Thymus (tissue), 11 donors: ENCODE measurements at regions not wholly inside any gene's neighbourhood (a gene's known extent, or its start where the extent isn't known, plus 50 kb on each side); places are given as distances from the start of the nearest gene placed in this dataset.

Experiments
- DNase-seq, 9 donors: peaks; one replicate each; pipeline ENCODE4 v3.0.0-alpha.2; 2013; ENCODE audit warnings: low spot score in 9 of 9, low read depth in 6 of 9, missing footprints in 1 of 9
- H3K27ac ChIP-seq, 2 donors: one replicate each; pipeline ENCODE4 v1.5.1; 2013; ENCODE audit warnings: control low read depth in 1 of 2, low read depth in 1 of 2, low read length in 1 of 2, mild to moderate bottlenecking in 1 of 2, moderate library complexity in 1 of 2
- H3K27me3 ChIP-seq, 2 donors: one replicate each; pipeline ENCODE4 v1.5.1; 2013; ENCODE audit warnings: low read length in 1 of 2; ENCODE audit not compliant: control insufficient read depth in 2 of 2, insufficient read depth in 1 of 2
- H3K36me3 ChIP-seq, 2 donors: one replicate each; pipeline ENCODE4 v1.5.1; 2013; ENCODE audit warnings: low read length in 1 of 2, mild to moderate bottlenecking in 1 of 2, moderate library complexity in 1 of 2; ENCODE audit not compliant: control insufficient read depth in 2 of 2, insufficient read depth in 2 of 2
- H3K4me1 ChIP-seq, 2 donors: one replicate each; pipeline ENCODE4 v1.5.1; 2013; ENCODE audit warnings: low read length in 2 of 2; ENCODE audit not compliant: control insufficient read depth in 2 of 2, insufficient read depth in 2 of 2
- H3K4me3 ChIP-seq, 2 donors: one replicate each; pipeline ENCODE4 v1.5.1; 2013; ENCODE audit warnings: low read length in 2 of 2, control low read depth in 1 of 2, mild to moderate bottlenecking in 1 of 2
- H3K9me3 ChIP-seq, 2 donors: one replicate each; pipeline ENCODE4 v1.5.1; 2013; ENCODE audit warnings: low read length in 1 of 2, mild to moderate bottlenecking in 1 of 2; ENCODE audit not compliant: control insufficient read depth in 2 of 2, insufficient read depth in 1 of 2
- WGBS: extraction: QIAGEN DNeasy Blood & Tissue Kit; methylation state at CpG from one replicate; pipeline ENCODE4 v1.1.7; 2013; 5-methylcytosine and 5-hydroxymethylcytosine counted together
- donor health status: healthy.

- Histone ChIP-seq H3K9me3 (no peaks in the 10 kb centered on the region), H3K4me1 (no peaks in the 10 kb centered on the region), H3K36me3 (no peaks in the 10 kb centered on the region), H3K27ac (no peak overlapping the region), H3K27me3 (no peaks in the 10 kb centered on the region), H3K4me3 (no peak overlapping the region)
- WGBS, result 87% methylated on average over 6 of the region's 6 CpGs
- DNase-seq, result no peak
Observed at GRCh38 chr20:52869698-52870501, 102.3 kb upstream of the TSHZ2 start.

DNA sequence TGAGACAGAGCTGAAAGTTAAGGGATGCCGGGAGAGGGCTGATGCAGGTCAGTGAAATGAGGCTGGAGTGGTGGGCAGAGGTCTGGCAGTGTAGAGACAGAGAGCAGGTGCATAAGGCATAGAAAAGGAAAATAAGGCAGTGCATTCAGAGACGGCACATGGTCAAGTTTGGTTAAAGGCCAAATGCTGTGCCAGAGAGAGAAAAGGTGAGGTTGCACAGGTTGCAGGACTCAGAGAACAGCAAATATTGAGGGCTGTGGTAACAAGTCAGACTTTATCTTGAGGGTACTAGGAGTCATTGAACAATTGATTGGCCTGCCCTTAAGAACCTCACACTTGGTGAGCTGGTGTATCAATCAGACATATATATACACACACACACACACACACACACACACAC, 102.9 kb upstream of the TSHZ2 start:
- 98% methylated on average over 2 of the region's 2 CpGs for WGBS
- Histone ChIP-seq H3K27me3 (no peaks in the 10 kb centered on the region), H3K4me3 (no peak overlapping the region), H3K9me3 (no peaks in the 10 kb centered on the region), H3K27ac (no peak overlapping the region), H3K36me3 (no peaks in the 10 kb centered on the region), H3K4me1 (no peaks in the 10 kb centered on the region)
- no peak for DNase-seq

DNA sequence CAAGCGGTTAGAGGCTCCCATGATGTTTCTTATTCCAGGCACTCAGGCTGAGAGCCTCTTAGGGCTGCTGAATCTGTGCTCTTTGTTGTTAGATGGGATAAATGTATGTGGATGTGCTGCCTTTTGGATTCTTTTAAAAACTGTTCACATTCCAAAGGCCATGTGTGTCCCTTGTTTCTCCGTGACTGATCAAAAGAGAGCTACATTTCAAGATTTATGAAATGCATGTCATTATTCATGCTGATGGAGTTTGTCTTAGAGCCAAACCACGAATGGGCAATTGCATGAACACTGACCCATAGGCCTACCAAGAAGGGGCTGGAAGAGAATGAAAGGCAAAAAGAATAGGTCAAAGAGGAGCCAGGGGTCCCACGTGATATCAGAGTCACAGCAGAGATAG, 104.9 kb upstream of the TSHZ2 start:
- 83% methylated on average over 4 of the region's 4 CpGs for WGBS

DNA sequence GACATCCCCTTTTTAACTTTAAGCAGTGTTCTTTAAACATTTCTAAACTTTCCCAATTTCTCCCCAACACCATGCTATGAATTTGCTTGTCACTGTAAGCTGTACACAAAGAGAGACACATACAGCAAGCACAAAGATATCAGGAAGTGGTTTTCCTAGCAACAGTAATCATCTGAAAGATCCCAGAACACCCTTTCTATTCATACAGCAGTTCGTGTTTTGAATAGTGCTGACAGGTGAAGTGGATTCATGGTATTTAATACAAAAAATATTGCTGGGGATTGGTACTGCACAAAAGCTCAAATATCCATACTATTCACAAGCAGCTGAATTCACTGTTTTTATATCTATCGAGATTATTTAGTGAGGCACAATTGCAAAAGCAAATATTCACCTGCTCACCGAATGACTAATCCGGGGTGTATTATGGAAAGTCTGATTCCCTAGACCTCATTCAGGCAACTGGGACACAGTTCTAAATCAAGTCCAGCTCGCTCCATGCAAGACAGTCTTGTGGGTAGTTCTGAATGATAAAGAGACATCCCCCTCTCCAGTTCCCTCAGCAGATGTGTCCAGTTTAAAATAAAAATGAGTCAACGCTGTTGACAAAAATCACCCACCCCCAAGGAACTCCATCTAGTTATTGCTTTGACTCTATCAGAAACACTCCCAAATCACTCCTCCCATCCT, 107.1 kb upstream of the TSHZ2 start:
- no peaks in the 10 kb centered on the region for H3K4me1 ChIP-seq
- DNase-seq, result no peak
- no peak overlapping the region for H3K27ac ChIP-seq
- H3K27me3 ChIP-seq, result no peaks in the 10 kb centered on the region
- no peaks in the 10 kb centered on the region for H3K9me3 ChIP-seq
- H3K36me3 ChIP-seq, result no peaks in the 10 kb centered on the region
- no peak overlapping the region for H3K4me3 ChIP-seq
- 88% methylated on average over 6 of the region's 6 CpGs for WGBS

More for the DNA sequence above, 104.9 kb upstream of the TSHZ2 start:
- no peaks in the 10 kb centered on the region for H3K36me3 ChIP-seq
- no peaks in the 10 kb centered on the region for H3K9me3 ChIP-seq
- DNase-seq, result no peak
- no peak overlapping the region for H3K27ac ChIP-seq
- H3K27me3 ChIP-seq, result no peaks in the 10 kb centered on the region
- no peak overlapping the region for H3K4me3 ChIP-seq
- H3K4me1 ChIP-seq, result no peaks in the 10 kb centered on the region

GRCh38 chr20:52859156-52859876, 112.8 kb upstream of the TSHZ2 start:
- Histone ChIP-seq H3K36me3 (no peaks in the 10 kb centered on the region), H3K4me3 (no peak overlapping the region), H3K9me3 (no peaks in the 10 kb centered on the region), H3K27ac (no peak overlapping the region), H3K4me1 (no peaks in the 10 kb centered on the region), H3K27me3 (no peaks in the 10 kb centered on the region)
- 81% methylated on average over 8 of the region's 8 CpGs for WGBS
- no peak for DNase-seq

DNA sequence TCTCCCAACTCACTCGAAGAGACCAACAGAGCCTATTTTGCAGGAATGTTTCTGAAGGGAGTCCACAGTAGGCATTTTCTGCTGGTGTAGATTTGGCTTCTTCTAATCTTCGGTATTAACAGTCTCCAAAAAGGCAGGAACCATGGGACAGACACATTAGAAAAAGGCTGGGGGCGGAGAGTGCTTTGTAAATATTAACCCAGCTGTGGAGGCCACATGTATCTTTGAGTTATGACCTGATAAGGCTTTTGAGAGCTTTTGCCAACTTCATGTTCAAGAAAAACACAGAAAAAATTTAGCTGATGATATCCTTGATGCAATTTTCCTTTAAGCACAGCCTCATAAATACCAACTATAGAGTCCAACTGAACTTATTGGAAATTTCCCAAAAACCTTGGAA, 119.4 kb upstream of the TSHZ2 start:
- H3K27me3 ChIP-seq, result no peaks in the 10 kb centered on the region
- DNase-seq, result no peak
- H3K36me3 ChIP-seq, result no peaks in the 10 kb centered on the region
- no peaks in the 10 kb centered on the region for H3K4me1 ChIP-seq
- 84% methylated on average over 3 of the region's 3 CpGs for WGBS
- H3K9me3 ChIP-seq, result no peaks in the 10 kb centered on the region
- H3K4me3 ChIP-seq, result no peak overlapping the region
- H3K27ac ChIP-seq, result no peak overlapping the region

GRCh38 chr20:52847731-52848359, 124.3 kb upstream of the TSHZ2 start:
- H3K36me3 ChIP-seq, result no peaks in the 10 kb centered on the region
- WGBS, result 94% methylated on average over 2 of the region's 2 CpGs
- no peaks in the 10 kb centered on the region for H3K9me3 ChIP-seq
- no peaks in the 10 kb centered on the region for H3K27me3 ChIP-seq
- no peak overlapping the region for H3K4me3 ChIP-seq
- no peak overlapping the region for H3K27ac ChIP-seq
- no peaks in the 10 kb centered on the region for H3K4me1 ChIP-seq
- no peak for DNase-seq

DNA sequence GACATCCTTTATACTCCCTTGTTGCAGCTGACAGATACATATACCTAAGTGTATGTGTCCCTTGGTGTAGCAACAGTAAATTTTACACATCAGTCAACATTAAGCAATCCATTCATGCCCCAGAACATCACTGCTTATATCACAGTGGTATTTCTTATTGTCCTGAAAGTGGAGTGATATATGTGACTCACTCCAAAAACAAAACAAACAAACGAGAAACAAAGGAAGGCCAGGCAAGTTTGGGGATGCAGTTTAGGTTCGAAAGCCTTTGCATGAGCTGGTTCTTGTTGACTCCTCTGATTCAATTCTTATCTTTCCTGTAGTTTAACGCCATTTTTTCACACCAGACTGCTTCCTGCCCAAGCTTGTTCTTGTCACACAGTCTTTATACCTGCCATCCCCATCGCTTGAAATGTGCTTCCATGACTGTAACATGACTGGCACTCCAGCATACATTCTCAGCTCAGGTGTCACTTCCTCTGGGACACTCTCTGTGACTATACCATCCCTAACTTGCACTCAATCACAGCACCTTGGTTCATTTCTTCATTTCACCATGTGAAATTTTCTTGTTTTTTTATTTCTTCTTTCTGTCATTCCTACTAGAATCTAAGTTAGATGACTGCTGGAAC, 125.0 kb upstream of the TSHZ2 start:
- no peak overlapping the region for H3K27ac ChIP-seq
- no peaks in the 10 kb centered on the region for H3K4me1 ChIP-seq
- H3K27me3 ChIP-seq, result no peaks in the 10 kb centered on the region
- 34% methylated on average over 4 of the region's 4 CpGs for WGBS
- no peak for DNase-seq
- no peaks in the 10 kb centered on the region for H3K36me3 ChIP-seq
- no peaks in the 10 kb centered on the region for H3K9me3 ChIP-seq
- no peak overlapping the region for H3K4me3 ChIP-seq
